GM18868 (cell line): ENCODE measurements at regions not wholly inside any gene's neighbourhood (a gene's known extent, or its start where the extent isn't known, plus 50 kb on each side); places are given as distances from the start of the nearest gene placed in this dataset.

ENCODE experiments used
- ATAC-seq: cut with Tn5 transposase; IDR thresholded peaks from one replicate; pipeline ENCODE4 v1.9.1; 2021; ENCODE audit warnings: mild to moderate bottlenecking, moderate library complexity; ENCODE audit not compliant: unreplicated experiment

DNA sequence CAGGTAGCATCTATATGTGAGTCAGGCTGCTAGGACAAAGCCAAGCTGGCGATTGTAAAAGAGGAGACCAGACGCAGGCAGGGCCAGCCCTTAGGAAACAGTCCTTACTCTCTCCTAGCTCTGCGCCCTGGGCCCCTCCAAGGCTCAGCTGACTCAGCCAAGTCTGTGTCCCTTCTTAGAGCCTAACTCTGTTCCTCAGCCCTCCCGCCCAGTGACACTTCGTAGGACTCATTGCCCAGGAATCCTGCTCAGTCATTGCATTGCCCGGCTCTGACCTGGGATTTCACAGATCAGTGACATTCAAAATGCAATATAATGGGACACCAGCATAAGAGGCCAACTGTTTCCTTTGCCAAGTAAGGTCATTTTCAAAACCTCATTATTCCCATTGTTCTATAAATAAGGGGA is 244.2 kb downstream of the TLE3 start:
- no peak for ATAC-seq

DNA sequence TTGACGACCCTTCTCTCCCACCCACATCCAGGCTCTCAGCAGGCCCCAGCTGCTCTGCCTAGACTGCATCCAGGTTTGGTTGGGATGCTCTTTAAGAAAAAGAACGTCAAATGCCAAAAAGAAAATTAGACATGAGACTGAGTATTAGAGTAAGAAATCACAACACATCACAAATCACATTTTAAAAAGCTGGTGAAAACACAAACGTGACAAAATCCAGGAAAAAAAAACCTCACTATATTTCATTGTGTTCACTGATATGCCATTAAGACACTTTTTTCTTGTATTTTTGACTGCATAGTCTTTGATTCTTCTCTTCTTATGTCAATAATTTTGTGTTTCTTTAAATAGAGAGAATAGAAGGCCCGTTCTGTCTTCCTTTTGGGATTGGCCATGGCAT is 243.7 kb downstream of the TLE3 start:
- ATAC-seq = no peak

DNA sequence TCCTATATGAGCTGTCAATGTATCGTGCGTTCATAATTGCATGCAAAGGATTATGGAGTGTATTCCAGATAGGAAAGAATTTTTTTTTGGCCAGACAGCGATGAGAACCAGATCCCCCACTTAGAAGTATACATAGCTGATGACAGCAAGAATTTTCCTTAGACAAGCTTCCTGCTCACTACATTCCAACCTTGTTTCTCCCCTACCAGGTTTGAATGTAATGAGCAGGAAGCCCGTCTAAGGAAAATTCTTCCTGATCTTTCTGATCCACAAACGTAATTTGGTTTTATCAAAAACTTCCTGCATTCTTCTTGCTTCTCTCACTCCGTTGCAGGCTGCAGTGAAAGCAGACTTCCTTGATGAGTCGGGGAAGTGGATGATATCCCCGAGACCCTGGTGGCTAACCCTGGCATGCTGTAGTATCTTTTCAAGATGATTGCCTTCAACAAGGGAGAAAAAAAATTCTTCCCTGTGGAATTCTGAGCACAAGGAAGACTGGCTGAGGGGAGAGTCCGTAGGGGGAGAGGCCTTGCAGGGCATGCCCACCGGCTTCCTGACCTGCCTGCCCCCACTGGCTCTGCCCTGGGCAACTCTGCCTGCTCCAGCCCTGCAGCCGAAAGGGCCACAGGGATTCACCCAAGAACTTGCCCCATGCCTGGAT is 243.1 kb downstream of the TLE3 start:
- no peak for ATAC-seq

DNA sequence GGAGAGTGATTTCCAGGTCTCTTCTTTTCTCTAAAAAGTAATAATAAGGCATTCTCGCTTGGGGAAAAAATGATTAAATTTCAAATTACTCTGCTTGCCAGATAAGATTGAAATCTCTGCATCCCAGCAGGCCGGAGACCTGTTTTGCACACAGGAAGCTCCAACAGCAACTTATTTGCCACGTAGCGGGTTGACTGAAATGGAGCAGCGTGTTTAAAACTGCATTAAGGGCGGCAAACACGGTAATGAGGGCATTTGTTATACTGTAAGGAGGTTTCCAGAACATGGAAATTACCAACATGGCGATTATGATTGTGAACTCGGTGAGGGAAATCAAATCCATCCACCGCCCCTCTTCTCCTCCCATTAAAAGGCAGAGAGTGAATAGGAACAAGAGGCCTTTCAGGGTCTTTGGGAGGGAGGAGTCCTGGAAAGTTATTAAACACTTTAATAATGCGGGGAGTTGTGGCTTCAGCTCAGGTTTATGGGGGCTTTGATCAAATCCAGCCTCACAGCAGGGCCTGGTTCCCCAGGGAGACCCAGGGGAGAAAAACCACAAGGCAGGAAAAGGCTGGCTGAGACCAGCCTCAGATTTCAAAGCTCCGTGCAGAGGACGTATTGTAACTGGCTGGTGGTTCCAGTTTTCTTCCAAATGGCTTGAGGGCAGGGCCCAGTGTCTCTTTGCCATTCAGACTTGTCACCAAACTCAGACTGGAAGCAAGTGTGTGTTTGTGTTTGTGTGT is 242.3 kb downstream of the TLE3 start:
- no peak for ATAC-seq

DNA sequence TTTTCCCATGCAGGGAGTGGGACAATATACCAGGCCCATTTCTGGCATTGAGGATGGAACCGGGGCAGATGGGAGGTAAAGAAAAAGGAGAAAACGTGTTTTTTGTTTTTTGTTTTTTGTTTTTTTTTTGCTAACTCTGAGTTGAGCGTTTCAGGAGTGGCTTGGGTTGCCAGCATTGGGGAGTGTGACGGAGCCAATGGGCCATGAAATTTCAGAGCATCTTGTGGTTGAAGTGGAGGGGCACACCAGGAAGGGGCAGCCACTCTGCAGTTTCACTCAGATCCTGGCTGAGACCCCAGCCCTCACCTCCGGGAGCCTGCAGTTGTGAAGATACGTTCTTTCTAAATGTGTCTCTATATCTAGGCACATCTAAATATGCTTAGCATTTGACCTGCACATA is 240.5 kb downstream of the TLE3 start:
- ATAC-seq = no peak

DNA sequence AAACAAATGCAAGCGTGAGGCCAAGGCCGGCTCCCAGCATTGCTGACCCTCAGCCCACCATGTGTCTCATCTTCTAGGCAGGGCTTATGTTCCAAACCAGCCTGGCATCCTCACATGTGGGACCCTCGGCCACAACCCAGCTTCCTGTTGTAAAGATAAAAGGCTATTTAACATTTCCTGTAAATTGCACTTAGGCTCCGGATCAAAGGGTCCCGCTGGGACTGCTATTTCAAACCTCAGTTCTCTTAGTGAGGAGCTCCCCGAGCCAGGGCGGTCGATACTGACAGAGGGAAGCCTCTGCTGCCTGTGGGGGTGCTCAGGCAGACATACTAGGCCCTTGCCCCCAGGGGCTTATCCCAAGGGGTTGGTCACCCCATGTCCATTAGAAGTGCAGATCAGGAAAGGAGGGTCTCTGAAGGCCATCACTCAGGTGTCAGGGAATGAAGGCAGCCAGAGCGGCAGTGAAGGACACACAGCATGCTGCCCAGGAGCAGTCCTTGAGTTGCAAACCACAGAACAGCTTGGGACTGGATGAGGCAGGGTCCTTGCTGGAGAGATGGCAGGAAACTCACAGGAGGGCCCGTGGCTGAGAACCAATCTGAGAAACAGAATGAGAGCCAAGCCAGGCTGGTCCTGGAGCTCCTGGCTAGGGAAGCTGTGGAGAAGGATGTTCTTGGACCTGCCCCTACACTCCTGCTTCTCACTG is 239.9 kb downstream of the TLE3 start:
- ATAC-seq = no peak

DNA sequence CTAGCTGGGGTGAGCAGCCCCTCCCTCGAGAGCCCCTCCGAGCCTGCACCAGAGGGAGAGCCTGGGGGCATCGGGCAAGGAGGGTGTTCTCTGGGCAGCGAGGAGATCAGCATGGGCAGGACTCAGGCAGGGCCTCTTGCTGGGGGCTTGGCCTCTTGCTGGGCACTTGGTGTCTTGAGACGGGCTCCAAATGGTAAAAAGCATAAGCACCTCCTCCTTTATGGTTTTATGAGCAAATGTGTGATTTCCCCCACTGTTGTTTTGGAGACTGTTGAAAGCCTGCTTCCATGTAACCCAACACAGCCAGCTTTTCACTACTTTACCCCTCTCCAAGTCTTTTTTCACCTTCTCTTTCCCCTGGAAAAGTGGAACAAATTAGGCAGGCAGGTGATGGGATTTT is 239.3 kb downstream of the TLE3 start:
- ATAC-seq = no peak

DNA sequence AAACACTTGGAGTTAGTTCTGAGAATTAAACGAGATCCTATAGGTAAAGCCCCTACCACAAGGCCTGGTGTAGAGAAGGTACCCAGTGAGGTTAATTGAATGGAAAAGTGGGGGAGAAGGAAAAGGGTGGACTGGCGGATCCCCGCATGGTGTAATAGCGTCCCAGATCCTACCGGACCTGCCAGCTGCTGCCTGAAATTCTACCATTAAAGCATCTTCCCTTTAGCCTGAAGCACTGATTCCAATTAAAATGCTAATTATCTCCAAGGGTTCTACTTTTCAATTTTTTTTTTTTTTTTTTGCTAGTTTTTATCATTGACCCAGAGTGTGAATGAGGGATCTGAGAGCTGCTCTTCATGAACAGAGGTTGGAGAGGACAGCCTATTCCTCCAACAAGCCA is 237.9 kb downstream of the TLE3 start:
- no peak for ATAC-seq

DNA sequence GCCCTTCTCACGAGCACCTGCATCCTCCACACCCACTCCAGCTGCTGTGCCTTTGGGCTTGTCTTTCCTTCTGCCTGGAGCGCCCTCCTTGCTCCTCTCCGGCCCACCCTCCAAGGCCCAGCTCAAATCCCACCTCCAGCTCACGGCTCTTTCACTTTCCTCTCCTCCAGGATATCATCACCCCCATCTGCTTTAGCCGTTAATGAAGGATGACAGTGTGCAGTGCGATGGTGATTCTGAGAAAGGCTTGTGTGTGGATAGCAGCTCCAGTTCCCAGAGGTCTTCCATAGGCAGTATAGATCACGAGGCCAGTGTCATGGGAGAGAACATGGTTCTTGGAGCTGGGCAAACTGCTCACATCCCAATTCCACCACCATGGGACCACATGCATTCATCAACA is 237.4 kb downstream of the TLE3 start:
- no peak for ATAC-seq

DNA sequence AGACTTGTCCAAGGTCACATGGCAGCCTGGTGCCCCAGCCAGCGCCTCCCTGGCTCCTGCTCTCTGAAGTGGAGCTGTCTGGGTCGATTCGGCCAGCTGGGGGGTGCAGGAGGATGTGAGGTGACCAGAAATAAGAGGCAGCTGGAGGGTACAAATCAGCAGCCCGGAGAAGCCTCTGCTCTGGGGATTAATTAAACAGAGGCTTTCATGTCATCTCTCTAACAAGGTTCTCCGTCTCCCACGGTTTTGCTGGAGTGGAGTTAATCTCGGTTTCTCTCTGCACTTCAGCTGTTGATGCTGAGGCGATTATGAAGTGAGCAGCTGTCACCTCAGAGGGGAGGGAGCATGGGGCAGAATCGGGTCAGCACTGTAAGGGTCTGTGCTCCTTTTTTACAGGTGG is 236.8 kb downstream of the TLE3 start:
- no peak for ATAC-seq

DNA sequence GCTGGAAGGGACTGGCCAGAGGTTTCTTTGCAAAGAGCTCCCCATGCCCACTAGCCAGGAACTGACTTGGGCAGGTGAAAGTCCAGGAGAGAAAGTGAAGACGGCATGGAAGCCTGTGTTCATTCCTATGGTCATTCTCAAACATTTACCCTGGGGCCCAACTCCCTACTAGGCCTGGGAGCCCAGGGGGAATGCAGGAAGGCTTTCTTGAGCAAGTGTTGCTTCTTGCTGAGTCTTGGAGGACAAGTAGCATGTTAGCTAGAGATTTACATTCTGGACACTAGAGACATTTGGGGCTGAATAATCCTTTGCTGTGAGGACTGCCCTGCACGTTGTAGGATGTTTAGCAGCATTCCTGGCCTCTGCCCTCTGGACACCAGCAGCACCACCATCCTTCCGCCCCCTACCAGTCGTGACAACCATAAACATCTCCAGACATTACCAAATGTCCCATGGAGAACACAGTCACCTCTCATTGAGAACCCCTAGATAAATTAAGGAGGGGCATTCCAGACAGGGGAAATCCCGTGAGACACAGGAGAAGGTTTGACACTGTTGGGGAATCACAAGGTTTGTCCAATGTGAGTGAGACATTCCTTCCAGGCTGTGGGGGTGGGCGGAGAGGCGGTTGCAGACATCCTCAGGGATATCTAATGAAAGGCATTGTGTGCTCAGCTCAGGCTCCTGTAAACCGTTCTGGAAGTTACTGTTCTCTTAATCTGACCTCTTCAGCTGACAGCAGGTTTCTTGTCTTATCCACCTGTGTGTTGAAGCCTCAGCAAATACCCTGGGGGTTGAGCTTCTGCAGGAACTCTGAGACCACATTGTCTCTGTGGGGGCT is 236.2 kb downstream of the TLE3 start:
- no peak for ATAC-seq

DNA sequence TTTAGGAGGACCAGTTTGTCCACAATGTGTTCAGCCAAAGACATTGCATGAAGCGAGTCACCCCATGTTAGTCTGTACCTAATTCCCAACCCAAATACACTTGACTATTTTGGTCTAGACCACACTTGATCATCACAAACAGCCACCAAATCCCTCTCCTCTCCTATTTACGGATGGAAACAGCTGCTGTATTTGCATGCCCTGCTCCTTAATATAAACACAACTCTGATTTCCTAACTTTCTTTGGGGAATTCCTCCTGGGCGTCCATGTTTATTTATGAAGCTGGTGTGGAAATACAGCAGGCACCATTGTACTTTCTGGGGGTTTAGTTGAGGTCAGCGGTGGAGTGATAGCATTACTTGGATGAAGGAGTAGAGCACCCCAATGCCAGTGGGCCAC is 235.2 kb downstream of the TLE3 start:
- ATAC-seq = no peak

DNA sequence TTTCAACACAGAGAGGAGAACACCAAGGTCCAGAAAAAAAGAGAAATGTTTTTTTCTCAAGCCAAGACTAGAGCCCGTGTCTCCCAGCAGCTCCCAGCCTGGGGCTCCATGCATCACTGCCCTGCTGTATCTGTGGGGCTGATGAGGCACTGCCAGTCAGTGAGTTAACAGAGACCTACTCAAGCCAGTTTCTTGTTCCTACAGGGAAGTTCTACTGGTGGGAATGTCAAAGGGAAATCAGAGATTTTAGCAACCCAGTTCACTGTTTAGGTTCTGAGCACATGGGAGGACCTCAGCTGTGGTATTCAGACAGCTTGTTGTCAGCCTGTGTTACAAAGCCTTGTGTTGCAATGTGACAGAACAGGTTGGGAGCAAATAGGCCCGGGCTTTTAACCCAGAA is 234.3 kb downstream of the TLE3 start:
- no peak for ATAC-seq

DNA sequence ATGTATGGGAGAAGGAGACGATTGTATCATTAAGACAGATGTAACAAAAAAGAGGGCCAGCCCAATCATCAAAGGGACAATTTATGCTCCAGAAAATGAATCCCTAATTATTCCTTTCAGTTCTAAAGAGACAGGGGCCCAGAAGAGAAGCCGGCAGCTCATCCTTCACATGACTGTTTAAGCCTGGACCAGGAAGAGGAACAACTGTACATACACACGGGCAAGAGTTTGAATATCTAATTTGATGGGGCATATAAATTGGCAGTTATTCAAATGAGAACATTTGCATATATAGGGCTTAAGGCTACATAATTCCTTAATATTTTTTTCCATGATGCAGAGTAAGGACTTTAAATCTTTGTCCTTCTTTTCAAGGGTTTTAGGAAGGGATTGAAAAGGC is 232.3 kb downstream of the TLE3 start:
- no peak for ATAC-seq

DNA sequence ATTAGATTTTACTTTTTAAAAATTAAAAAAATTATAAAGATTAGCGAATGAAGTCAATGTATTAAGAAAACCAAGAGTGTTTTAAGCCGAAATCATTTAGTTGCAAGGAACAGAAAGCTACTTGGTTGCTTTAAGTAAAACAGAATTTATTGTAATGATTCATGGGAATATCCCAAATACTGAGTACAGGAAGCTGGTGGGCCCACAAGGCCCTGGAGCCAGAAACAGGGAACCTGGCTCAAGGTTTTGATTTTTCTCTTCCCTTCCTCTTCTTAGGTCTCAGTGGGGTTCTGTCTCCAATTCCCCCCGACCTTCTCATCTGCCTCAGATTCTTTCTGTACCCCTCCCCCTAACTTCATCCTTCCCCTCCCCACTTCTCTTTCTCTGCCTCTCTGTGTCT is 229.0 kb downstream of the TLE3 start:
- ATAC-seq = no peak

DNA sequence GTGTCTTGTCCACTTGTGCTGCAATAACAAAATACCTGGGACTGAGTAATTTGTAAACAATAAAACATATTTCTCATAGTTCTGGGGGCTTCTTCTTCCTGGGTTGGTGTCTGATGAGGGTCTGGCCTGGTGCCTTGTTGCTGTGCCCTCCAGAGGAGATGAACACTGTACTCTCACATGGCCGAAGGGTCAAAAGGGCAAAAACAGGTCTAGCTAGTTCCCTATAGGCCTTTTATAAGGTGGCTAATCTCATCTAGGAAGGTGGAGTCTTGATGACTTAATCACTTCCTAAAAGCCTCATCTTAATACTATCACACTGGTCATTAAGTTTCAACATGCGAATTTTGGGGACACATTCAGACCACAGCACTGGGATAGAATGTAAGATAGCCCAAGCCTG is 228.4 kb downstream of the TLE3 start:
- no peak for ATAC-seq

DNA sequence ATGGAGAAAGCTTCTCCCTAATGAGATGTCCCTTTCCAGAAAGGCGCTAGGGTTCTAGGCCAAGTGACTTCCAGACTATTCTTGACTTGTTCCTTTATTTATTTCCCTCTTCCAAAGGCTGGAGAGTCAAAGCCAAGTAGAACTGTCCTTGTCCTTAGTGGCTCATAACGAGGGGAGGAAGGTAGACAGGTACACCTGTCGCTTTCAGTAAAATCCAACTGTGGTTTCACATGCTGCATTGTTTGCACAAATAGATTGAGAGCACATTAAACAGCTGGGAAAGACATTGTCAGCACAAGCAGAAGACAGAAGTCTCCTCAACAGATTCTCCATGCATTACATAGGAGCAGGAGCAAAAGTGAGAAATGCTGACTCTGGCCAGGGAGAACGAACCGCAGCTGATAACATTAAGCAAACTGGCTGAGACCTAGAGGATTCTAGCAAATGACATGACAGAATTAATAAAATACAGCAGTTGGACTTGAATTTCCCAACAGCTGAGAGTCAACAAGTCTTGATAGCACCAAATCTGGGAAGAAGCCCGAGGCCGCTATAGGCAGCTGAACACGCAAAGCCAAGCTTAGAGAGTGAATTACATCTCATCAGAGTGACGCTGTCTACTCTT is 227.7 kb downstream of the TLE3 start:
- ATAC-seq = no peak

DNA sequence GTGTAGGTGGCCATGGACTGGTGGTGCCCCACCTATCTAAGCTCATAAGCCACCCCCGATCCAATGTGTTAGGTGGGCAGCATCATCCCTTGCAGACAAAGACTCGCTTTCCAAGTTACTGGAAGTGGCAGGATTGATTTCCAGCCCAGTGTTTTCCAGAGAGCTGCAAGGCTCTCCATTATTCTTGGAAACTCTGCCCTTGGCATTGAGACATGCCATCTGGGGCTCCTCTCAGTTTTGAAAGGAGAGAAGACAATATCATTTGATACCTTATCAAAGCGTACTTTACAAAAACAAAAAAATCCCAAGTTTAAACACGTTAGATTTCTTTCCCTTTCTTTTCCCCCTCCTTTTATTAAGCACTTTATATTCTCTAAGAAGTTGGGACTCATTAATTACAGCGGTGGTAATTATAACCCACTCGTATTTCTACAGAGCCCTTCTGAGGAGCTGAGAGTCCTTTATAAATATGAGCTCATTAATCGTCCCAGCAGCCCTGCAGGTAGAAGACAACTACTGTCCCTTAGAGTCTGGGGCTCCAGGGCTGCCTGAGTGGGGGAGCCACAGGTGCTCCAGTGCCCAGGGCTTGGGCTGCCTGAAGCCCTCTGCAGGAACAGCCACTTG is 226.1 kb downstream of the TLE3 start:
- no peak for ATAC-seq

DNA sequence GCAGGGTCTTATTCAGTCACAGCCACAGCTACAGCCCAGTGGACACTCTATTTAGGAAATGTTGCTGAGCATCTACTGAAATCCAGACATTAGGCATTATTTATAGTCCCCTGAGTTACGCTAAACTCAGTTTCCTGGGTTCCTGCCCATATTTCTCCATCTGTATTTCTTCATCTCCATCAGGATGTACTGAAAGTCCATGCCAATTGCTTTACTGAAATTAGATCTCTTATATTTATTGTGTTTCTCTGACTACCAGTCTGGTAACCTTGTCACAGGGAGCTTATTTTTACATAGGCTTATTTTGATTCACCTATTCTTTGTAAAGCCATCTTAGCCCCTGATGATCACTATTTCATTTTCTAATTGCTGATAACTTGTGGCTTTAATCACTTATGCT is 223.9 kb downstream of the TLE3 start:
- ATAC-seq = no peak

DNA sequence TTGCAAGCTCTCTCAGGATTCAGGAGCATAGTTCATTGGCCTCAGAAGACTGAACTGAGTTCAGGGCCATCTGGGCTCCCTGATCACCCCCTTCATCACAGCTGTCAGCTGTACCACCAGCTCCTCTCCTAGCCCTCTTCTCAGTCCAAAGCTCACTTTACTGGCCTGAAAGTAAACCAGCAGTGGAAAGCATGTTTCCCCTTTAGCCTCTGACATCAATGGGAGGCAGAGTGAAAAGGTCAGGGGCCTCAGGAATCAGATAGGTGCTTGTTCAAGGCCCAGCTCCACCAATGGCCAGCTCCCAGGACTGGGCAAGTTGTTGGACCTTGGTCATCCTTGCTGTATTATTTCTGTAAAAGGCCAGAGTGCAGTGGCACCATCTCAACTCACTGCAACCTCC is 223.4 kb downstream of the TLE3 start:
- no peak for ATAC-seq
